ENCODE measurements at regions not wholly inside any gene's neighbourhood (a gene's known extent, or its start where the extent isn't known, plus 50 kb on each side); places are given as distances from the start of the nearest gene placed in this dataset.

GRCh38 chr2:10231551-10232085 is 71.1 kb upstream of the HPCAL1 start:
- no peak overlapping the region for H3K4me3 ChIP-seq (ENCODE audit: low read depth, low read length)
- ChIA-PET POLR2A (no interaction called here), CTCF (no interaction called here)
- no peak for DNase-seq (ENCODE audit: low read depth, low spot score)
- no peak for TF ChIP-seq CTCF (IDR thresholded peaks at IDR 0.05; ENCODE audit: insufficient read depth, low read length, missing control alignments)

GRCh38 chr2:10232096-10232815 is 70.4 kb upstream of the HPCAL1 start:
- H3K4me3 ChIP-seq (ENCODE audit: low read depth, low read length): no peak overlapping the region
- no peak for TF ChIP-seq CTCF (IDR thresholded peaks at IDR 0.05; ENCODE audit: insufficient read depth, low read length, missing control alignments)
- CTCF ChIA-PET: no interaction called here
- POLR2A ChIA-PET: no interaction called here
- DNase-seq (ENCODE audit: low read depth, low spot score): no peak

GRCh38 chr2:10233131-10234012 is 69.3 kb upstream of the HPCAL1 start:
- no peak for DNase-seq (ENCODE audit: low read depth, low spot score)
- ChIA-PET POLR2A (no interaction called here), CTCF (no interaction called here)
- no peak overlapping the region for H3K4me3 ChIP-seq (ENCODE audit: low read depth, low read length)
- no peak for TF ChIP-seq CTCF (IDR thresholded peaks at IDR 0.05; ENCODE audit: insufficient read depth, low read length, missing control alignments)

- CTCF ChIA-PET: interaction anchor here (1.0 to 1.2 kb wide), 2 partner anchors 9 to 173 kb away, joined by 3 read pairs; no protein-coding TSS in a partner anchor
- DNase-seq (ENCODE audit: low read depth, low spot score): no peak
- no peak for TF ChIP-seq CTCF (IDR thresholded peaks at IDR 0.05; ENCODE audit: insufficient read depth, low read length, missing control alignments)
- no peak overlapping the region for H3K4me3 ChIP-seq (ENCODE audit: low read depth, low read length)
- POLR2A ChIA-PET: no interaction called here
Measured at GRCh38 chr2:10234013-10234306, 68.7 kb upstream of the HPCAL1 start.

GRCh38 chr2:10234409-10235094 is 68.2 kb upstream of the HPCAL1 start:
- DNase-seq (ENCODE audit: low read depth, low spot score): no peak
- TF ChIP-seq CTCF (IDR thresholded peaks at IDR 0.05; ENCODE audit: insufficient read depth, low read length, missing control alignments): no peak
- H3K4me3 ChIP-seq (ENCODE audit: low read depth, low read length): no peak overlapping the region
- ChIA-PET POLR2A (no interaction called here), CTCF (interaction anchor here (1.0 to 1.2 kb wide), 2 partner anchors 10 to 172 kb away, joined by 3 read pairs; no protein-coding TSS in a partner anchor)
